Inferior parietal cortex (tissue), 1 donor: ENCODE measurements at regions not wholly inside any gene's neighbourhood (a gene's known extent, or its start where the extent isn't known, plus 50 kb on each side); places are given as distances from the start of the nearest gene placed in this dataset.

Experiments
- DNase-seq: peaks from one replicate; pipeline ENCODE4 v3.0.0-alpha.2; 2016; ENCODE audit errors: extremely low spot score

DNA sequence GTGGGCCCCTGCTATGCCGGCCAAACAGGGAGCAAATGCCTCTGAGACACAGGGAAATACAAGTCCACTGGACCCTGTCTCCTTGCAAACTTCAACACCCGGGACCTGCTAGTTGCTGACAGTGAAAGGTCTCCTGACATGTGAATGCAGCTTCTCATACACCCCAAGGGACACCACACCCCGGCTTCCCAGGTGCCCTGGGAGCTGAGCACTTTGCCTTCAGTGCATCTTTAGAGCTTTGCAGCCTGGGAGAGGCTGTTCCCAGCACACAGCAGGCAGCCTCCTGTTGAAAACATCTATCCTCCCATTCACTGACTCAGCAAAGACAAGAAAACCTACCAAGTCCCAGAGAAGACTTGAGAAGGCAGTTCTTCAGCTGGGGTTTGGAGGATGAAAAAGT, 143.4 kb downstream of the COL6A3 start:
- no peak for DNase-seq

DNA sequence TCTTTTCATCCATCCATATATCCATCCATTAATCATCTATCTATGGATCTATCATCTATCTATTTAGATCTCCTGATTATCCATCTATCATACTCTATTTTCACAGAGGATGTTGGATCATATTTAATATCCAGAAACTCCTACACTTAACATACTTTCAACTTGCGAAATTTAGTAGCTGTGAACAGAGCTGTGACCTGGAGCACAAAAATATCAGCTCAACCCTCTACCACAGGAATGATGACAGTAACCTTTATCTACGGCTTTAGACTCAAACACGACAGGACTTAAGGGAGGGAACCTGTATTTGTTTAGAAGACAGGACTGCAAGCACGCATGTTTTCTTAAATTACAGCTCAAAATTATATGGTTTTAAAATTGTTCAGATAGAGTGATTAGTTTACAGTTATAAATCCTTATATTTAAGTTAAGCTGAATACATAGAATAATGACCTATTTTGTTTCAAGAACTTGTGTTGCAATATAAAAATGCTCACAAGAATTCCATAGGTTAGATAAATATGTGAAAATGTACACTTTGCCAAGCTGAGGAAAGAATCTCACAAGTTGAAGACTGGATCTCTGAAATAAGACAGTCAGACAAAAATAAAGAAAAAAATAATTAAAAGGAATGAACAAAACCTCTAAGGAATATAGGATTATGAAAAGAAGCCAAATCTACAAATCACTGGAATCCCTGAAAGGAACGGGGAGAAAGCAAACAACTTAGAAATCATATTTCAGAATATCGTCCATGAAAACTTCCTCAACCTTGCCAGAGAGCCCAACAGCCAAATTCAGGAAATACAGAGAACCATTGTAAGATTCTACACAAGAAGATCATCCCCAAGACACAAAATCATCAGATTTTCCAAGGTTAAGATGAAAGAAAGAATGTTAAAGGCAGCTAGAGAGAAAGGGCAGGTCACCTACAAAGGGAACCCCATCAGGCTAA, 142.0 kb downstream of the COL6A3 start:
- DNase-seq = no peak
